GM19240 (cell line): ENCODE measurements at regions not wholly inside any gene's neighbourhood (a gene's known extent, or its start where the extent isn't known, plus 50 kb on each side); places are given as distances from the start of the nearest gene placed in this dataset.
"Not testable (repeated sequence)": the region's sequence is repeated elsewhere in the genome, so short reads cannot be mapped to it uniquely, and the experiment has no call there.

Experiments
- DNase-seq: peaks from one replicate; pipeline ENCODE4 v3.0.0; 2011; ENCODE audit warnings: low spot score; ENCODE audit not compliant: insufficient read length

GRCh38 chr17:30644287-30644686 lies 167.1 kb downstream of the GOSR1 start:
- not testable (repeated sequence) for DNase-seq

GRCh38 chr17:30641428-30641827 lies 164.2 kb downstream of the GOSR1 start:
- DNase-seq: not testable (repeated sequence)

- DNase-seq: not testable (repeated sequence)
Measured at GRCh38 chr17:30639391-30639790, 162.2 kb downstream of the GOSR1 start.

- DNase-seq: not testable (repeated sequence)
Measured at GRCh38 chr17:30638968-30639367, 161.8 kb downstream of the GOSR1 start.

- not testable (repeated sequence) for DNase-seq
Measured at GRCh38 chr17:30631651-30632050, 154.4 kb downstream of the GOSR1 start.

GRCh38 chr17:30625380-30625779 lies 148.2 kb downstream of the GOSR1 start:
- not testable (repeated sequence) for DNase-seq

GRCh38 chr17:30624180-30624579 lies 147.0 kb downstream of the GOSR1 start:
- DNase-seq: not testable (repeated sequence)

- DNase-seq: not testable (repeated sequence)
Measured at GRCh38 chr17:30609682-30610081, 132.5 kb downstream of the GOSR1 start.

GRCh38 chr17:30605523-30605922 lies 128.3 kb downstream of the GOSR1 start:
- DNase-seq: no peak

GRCh38 chr17:30605027-30605426 lies 127.8 kb downstream of the GOSR1 start:
- no peak for DNase-seq

- DNase-seq: not testable (repeated sequence)
Measured at GRCh38 chr17:30602396-30602795, 125.2 kb downstream of the GOSR1 start.

GRCh38 chr17:30601984-30602383 lies 124.8 kb downstream of the GOSR1 start:
- DNase-seq: not testable (repeated sequence)

GRCh38 chr17:30600830-30601494 lies 123.8 kb downstream of the GOSR1 start:
- no peak for DNase-seq

- peak; percentile 64 for DNase-seq
Measured at GRCh38 chr17:30600060-30600829, 123.0 kb downstream of the GOSR1 start.

- no peak for DNase-seq
Measured at GRCh38 chr17:30599428-30600059, 122.3 kb downstream of the GOSR1 start.

GRCh38 chr17:30597776-30598288 lies 120.6 kb downstream of the GOSR1 start:
- DNase-seq: no peak

- DNase-seq: not testable (repeated sequence)
Measured at GRCh38 chr17:30596948-30597775, 120.0 kb downstream of the GOSR1 start.

GRCh38 chr17:30594953-30595371 lies 117.8 kb downstream of the GOSR1 start:
- DNase-seq: not testable (repeated sequence)

- no peak for DNase-seq
Measured at GRCh38 chr17:30594223-30594952, 117.2 kb downstream of the GOSR1 start.

GRCh38 chr17:30590081-30590733 lies 113.0 kb downstream of the GOSR1 start:
- no peak for DNase-seq
